Ureter (tissue), 1 donor: ENCODE measurements at regions not wholly inside any gene's neighbourhood (a gene's known extent, or its start where the extent isn't known, plus 50 kb on each side); places are given as distances from the start of the nearest gene placed in this dataset.

Experiments used
- DNase-seq: peaks from one replicate; pipeline ENCODE4 v3.0.0-alpha.2; 2020; ENCODE audit warnings: low spot score
- donor health status: DM: yes; HTN: yes; CAD: no.

DNA sequence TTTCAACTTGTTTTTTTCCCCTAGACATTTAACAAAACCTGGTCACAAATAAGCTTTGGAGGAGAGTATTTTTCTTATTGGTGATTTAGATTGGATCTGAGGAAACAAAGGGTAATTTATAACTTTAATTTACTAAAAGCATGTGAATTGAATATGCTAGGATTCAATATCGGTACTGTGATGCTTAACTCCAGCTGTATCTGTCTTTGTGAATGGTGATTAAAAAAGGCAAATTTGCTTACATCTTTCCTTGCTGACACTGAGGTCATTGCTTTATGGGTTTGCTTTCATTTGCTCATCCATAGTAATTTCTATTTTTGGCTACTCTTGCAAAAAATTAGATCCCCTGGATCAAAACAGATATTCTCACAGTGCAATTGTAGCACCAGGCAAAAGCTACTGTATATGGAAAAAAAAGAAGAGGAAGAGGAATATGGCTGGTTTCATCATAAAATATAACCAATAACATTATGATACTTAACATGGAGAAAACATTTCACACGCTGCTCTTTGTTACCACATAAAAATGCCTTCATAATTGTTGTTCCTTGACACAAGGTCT, 832.0 kb upstream of the ZEB2 start:
- DNase-seq: no peak

DNA sequence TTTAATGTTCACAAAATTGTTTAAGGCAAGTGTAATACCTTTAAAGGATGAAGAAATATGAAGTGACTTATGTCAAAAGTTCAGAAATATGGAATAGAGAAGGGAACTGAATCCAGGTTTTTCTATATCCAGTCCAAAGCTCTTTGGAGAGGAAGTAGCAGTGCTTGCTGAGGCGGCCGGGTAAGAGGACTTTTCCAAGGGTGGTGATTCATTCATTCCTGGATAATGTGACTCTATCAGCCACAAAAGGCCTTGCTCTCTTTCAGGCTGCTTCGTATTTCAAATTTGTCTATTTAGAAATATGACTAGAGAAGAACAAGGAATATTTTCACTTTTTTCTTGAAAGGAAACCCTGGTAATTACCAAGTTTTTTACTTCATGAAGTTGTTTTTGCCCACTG, 830.1 kb upstream of the ZEB2 start:
- DNase-seq: no peak

- DNase-seq: no peak
These were observed 824.3 kb upstream of the ZEB2 start for GRCh38 chr2:145344076-145344724.

- no peak for DNase-seq
These were observed 823.4 kb upstream of the ZEB2 start for GRCh38 chr2:145343287-145343686.

- DNase-seq: no peak
These were observed 821.6 kb upstream of the ZEB2 start for GRCh38 chr2:145341536-145341935.

- DNase-seq: no peak
These were observed 819.7 kb upstream of the ZEB2 start for GRCh38 chr2:145339646-145340045.

- DNase-seq: no peak
These were observed 812.4 kb upstream of the ZEB2 start for GRCh38 chr2:145332210-145332898.

DNA sequence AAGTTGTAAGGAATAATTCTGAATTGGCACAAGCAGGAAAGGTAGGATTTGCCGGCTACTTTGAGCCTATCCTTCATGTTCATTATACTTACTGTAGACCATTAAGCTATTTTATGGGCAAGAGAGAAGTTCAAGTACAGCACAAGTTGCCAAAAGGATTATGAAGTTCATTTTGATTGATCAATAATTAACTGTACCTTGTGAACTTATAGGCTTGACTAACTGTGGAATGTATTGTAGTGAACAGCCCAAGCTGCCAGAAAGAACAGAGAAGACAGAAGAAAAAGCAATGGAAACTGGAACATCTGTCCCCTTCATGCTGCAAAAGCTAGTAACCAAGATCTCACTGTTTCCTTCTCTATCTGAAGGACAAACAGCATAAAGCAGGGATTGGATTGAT, 810.1 kb upstream of the ZEB2 start:
- no peak for DNase-seq

- DNase-seq: no peak
These were observed 805.6 kb upstream of the ZEB2 start for GRCh38 chr2:145325485-145325884.

DNA sequence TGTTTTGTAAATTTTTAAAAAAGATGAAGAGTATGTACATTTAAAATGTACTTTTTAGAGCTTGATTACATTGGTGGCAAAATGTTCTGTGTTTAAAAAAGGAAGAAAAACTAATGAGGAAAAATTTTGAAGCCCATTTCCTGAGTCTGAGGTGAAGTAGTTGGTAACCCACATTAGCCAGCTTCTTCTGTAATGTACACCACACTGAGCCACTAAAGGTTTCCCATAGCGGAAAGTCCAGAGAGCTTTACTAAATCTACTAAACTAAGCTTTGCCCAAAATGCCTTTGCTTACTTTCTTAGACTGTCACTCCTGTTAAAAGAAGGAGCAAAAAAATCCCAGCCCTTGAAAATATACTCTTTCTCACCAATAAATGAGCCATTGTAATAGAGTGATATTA, 804.8 kb upstream of the ZEB2 start:
- no peak for DNase-seq

GRCh38 chr2:145323512-145323911, 803.6 kb upstream of the ZEB2 start:
- DNase-seq: no peak

DNA sequence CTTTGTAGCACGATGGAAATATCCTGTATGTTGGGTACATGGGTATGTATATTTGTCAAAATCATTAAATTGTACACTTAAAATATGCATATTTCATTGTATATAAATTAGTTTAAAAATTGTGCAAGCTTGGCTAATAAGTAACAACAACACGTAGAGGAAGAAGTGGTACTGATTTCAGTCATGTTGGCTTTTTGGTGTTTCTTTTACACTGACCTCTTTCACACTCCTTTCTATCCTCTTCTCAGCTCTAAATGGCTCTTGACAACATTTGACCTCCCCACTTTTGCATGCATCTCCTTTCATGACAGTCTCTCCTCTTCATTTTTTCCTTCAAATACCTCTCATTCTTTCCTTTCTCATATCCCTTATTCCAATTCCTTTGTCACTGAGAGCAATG, 801.4 kb upstream of the ZEB2 start:
- no peak for DNase-seq

GRCh38 chr2:145316496-145316895, 796.6 kb upstream of the ZEB2 start:
- no peak for DNase-seq

- DNase-seq: no peak
These were observed 795.1 kb upstream of the ZEB2 start for GRCh38 chr2:145315053-145315452.

GRCh38 chr2:145314119-145314633, 794.3 kb upstream of the ZEB2 start:
- DNase-seq: no peak

DNA sequence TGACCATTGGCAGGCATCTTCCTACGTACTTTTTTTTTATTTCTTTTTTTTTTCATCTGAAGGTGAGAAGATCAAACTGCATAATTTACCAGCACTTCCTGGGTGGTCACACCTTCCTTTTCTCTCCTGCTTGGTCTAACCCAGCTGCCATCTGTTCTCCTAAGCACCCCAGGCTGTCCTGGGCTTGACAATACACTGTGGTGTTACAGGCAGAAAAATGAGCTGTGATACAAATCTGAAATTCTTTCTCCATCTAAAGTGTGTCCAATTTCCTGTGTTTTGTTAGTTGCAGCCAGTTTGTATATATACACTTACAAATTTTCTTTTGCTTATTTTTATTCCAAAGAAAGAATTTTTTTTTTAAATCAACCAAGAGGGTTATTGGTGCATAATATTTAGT, 786.0 kb upstream of the ZEB2 start:
- DNase-seq: no peak

GRCh38 chr2:145304501-145304900, 784.6 kb upstream of the ZEB2 start:
- no peak for DNase-seq

GRCh38 chr2:145303536-145303935, 783.6 kb upstream of the ZEB2 start:
- DNase-seq: no peak

DNA sequence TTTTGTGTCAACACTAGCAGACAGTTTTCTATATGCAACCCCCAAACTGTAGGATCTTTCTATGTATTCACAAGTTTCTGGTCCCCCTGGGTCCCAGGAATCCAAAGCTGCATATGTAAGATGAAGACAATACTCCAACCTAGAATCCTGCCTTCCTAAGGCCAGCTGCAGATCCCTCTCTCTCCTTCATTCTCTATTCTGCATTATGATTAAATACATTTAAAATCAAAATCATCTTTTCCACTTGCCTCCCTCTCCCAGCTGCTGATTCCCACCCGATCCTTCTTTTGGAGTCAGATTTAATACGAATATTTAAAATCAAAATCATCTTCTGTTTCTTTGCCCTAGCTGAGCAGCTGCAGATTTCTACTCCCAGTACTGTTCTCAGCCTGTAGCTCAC, 783.0 kb upstream of the ZEB2 start:
- no peak for DNase-seq

DNA sequence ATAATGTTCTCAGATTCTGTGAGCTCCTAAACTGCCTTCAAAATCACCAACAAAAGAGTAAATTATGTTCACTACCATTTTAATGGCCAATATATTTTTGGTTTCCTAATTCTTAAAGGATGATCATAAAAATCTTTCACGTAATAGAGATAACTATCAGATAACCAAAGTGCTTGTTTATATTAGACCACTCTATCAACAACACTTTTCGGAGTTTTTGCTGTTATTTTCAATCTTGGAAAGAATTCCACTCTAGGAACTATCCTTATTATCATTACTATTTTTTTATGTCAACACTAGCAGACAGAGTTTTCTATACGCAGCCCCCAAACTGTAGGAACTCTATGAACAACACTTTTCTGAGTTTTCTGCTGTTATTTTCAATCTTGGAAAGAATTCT, 782.5 kb upstream of the ZEB2 start:
- no peak for DNase-seq

DNA sequence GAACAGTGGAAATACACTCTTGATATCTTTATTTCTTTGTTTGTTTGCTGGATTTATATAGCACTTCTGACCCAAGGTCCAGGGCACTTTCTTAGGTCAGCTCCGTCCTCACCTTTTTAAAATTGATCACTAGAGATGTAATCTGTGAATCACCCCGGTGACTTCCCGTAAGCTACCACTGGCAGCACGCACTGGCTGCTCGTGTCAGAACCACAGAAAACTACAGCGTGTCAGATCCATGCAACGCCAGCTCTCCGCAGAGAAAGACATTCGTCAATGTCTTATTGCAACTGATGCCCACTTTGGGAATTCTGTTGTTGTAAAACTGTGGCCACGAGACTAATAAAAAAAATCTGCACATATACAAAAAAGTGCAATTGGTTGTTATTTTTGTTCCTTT, 779.4 kb upstream of the ZEB2 start:
- no peak for DNase-seq

DNA sequence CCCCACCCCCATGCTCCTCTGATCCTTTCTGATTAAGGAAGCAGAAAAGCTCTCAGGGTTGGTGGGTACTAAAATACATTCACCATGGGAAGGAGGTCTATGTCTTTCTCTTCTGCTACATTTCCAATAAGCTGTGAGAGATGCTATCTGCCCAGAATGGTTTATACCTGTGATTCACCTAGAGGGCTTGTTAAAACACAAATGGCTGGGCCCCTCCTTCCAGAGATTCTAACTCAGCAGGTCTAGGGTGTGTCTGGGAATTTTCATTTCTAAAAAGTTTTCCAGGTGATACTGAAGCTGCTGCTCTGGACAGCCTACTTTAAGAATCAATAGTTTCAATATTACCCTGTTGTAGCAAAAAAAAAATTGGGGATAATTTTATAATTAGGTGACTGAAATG, 772.2 kb upstream of the ZEB2 start:
- DNase-seq: no peak

DNA sequence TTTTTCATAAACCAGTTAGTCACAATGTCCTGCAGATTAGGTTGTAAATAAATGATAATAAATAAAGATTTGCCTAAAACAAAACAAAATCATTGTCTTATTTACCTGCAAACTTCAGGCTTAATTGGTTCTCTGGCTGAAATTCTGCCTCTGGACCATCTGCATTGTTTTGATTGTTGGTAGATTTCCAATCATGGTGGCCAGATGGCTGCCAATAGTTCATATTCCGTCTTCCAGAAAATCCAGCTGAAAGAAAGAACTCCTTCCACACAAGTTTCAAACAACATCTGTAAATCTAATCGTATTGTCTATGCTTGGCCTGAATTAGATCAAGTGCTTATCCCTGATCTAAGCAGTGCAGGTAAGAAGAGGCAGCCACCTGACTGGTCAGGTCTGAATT, 771.1 kb upstream of the ZEB2 start:
- no peak for DNase-seq
